ENCODE measurements at regions not wholly inside any gene's neighbourhood (a gene's known extent, or its start where the extent isn't known, plus 50 kb on each side); places are given as distances from the start of the nearest gene placed in this dataset.

- TF ChIP-seq SKIL (CRISPR knock-in tag; IDR thresholded peaks at IDR 0.05; ENCODE audit: borderline replicate concordance) (peak; percentile 43; the same call in 1 of the 2 replicates), ZNF7 (CRISPR knock-in tag; IDR thresholded peaks at IDR 0.05) (no peak), ZNF24 (IDR thresholded peaks at IDR 0.05) (peak; percentile 93), ZNF879 (CRISPR knock-in tag; IDR thresholded peaks at IDR 0.05) (no peak), GTF2F1 (IDR thresholded peaks at IDR 0.05; ENCODE audit: low read length) (no peak), ZSCAN31 (CRISPR knock-in tag; IDR thresholded peaks at IDR 0.05; ENCODE audit: low read depth) (no peak), SMAD1 (CRISPR knock-in tag; IDR thresholded peaks at IDR 0.05; ENCODE audit: borderline replicate concordance, low read depth) (no peak), ZNF530 (CRISPR knock-in tag; IDR thresholded peaks at IDR 0.05; ENCODE audit: low read depth) (no peak), KAT2B (IDR thresholded peaks at IDR 0.05; ENCODE audit: borderline replicate concordance, low read depth, low read length) (no peak), NR1H2 (CRISPR knock-in tag; IDR thresholded peaks at IDR 0.05; ENCODE audit: borderline replicate concordance, low read depth) (no peak), TEAD3 (CRISPR knock-in tag; optimal IDR thresholded peaks at IDR 0.05; ENCODE audit: borderline replicate concordance) (peak; percentile 37), ZMAT5 (CRISPR knock-in tag; IDR thresholded peaks at IDR 0.05; ENCODE audit: borderline replicate concordance, low read depth) (no peak), HNRNPH1 (optimal IDR thresholded peaks at IDR 0.05; ENCODE audit: low read depth, low read length) (no peak), ZNF547 (CRISPR knock-in tag; IDR thresholded peaks at IDR 0.05) (no peak), BRD4 (CRISPR knock-in tag; IDR thresholded peaks at IDR 0.05) (peak; percentile 79), MTA1 (CRISPR knock-in tag; IDR thresholded peaks at IDR 0.05; ENCODE audit: borderline replicate concordance) (no peak; the same call in 1 of the 2 replicates), THAP11 (CRISPR knock-in tag; IDR thresholded peaks at IDR 0.05) (peak; percentile 57), STAG1 (CRISPR knock-in tag; IDR thresholded peaks at IDR 0.05) (peak; percentile 49; the same call in 1 of the 2 replicates), ZNF138 (CRISPR knock-in tag; IDR thresholded peaks at IDR 0.05; ENCODE audit: low read depth) (no peak), FOXK1 (CRISPR knock-in tag; IDR thresholded peaks at IDR 0.05; ENCODE audit: borderline replicate concordance, low read depth) (no peak; the same call in 1 of the 2 replicates), ZNF350 (CRISPR knock-in tag; IDR thresholded peaks at IDR 0.05; ENCODE audit: borderline replicate concordance, low read depth) (no peak), RBFOX2 (IDR thresholded peaks at IDR 0.05; ENCODE audit: low read depth, low read length) (no peak), SCMH1 (CRISPR knock-in tag; IDR thresholded peaks at IDR 0.05; ENCODE audit: borderline replicate concordance) (no peak), ZNF615 (CRISPR knock-in tag; IDR thresholded peaks at IDR 0.05; ENCODE audit: borderline replicate concordance) (no peak)
- TF ChIP-seq, protein P1, sequence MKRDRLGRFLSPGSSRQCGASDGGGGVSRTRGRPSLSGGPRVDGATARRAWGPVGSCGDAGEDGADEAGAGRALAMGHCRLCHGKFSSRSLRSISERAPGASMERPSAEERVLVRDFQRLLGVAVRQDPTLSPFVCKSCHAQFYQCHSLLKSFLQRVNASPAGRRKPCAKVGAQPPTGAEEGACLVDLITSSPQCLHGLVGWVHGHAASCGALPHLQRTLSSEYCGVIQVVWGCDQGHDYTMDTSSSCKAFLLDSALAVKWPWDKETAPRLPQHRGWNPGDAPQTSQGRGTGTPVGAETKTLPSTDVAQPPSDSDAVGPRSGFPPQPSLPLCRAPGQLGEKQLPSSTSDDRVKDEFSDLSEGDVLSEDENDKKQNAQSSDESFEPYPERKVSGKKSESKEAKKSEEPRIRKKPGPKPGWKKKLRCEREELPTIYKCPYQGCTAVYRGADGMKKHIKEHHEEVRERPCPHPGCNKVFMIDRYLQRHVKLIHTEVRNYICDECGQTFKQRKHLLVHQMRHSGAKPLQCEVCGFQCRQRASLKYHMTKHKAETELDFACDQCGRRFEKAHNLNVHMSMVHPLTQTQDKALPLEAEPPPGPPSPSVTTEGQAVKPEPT (CRISPR knock-in tag; IDR thresholded peaks at IDR 0.05; ENCODE audit: low read depth): no peak
These were observed 142.1 kb downstream of the IRS1 start (continued) for GRCh38 chr2:226657340-226658053.
